ENCODE measurements at regions not wholly inside any gene's neighbourhood (a gene's known extent, or its start where the extent isn't known, plus 50 kb on each side); places are given as distances from the start of the nearest gene placed in this dataset.

- no peak for DNase-seq
These were observed 261.2 kb downstream of the BMP7 start for GRCh38 chr20:57004951-57005933.

DNA sequence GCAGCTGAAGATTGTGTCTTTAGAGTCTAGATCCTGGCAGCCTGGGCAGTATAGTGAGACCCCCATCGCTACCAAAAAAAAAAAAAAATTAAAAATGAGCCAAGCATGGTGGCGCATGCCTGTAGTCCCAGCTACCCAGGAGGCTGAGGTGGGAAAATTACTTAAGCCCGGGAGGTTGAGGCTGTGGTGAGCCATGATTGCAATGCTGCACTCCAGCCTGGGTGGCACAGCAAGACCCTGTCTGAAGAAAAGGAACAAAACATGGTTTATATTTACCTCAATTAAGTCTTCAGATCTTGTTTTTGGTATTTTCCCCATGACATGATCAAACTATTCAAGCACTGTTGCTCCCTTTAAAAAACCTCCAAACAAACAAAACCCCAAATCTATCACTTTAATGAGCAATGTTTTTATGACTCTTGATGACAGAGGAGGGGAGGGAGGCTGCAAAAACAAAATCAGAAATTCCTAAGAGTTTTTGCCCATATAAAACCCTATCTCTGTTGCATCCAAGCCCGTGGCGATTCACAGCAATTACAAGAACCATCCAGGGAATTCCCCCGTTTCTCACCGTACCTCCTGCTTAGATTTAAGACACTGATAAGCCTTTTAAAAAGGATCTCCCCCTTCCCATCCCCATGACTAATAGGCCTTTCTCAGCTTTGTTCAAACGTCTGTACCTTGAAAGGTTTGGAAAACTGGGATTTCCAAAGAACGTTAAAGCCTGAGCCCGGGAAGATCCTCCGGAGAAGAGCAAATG, 259.9 kb downstream of the BMP7 start:
- no peak for DNase-seq

GRCh38 chr20:57007171-57007540, 259.3 kb downstream of the BMP7 start:
- DNase-seq, result no peak

DNA sequence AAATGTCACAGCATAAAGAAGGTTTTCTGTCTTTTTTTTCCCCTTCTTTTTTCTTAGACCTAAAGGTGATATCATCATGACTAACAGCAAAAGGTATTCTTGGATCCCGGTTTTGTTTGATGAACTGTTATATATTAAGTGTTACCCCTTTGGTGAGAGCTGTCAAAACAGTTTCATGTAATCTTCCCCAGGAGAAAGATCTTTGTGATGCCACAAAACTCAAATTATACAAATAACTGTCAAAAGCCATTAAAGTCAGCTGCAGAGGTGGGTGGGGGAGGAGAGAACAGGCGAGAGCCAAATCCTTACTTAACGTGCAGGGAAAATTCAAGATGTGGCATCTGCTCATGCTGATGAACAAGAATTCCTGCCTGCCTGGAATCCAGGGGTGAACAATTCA, 258.2 kb downstream of the BMP7 start:
- DNase-seq, result no peak

GRCh38 chr20:57009355-57009754, 257.1 kb downstream of the BMP7 start:
- DNase-seq, result no peak

DNA sequence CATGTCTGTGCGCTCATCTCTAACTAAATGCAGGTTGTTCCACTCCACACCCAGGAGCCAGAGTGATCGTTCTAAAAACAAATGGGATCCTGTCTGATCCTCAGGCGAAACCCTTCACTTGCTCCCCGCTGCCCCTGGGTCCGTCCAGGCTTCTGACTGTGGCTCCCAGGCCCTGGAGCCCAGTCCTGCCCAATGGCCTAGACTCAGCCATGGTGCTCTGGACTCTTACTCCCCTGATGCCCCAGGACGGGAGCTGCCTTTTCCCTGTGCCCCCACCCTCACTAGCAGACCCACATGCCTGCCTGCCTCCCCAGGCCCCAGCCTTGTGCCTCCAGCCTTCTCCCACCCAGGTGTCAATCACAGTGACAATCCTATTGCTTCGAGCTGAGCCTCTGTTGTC, 256.7 kb downstream of the BMP7 start:
- no peak for DNase-seq

GRCh38 chr20:57012691-57013090, 253.8 kb downstream of the BMP7 start:
- no peak for DNase-seq

DNA sequence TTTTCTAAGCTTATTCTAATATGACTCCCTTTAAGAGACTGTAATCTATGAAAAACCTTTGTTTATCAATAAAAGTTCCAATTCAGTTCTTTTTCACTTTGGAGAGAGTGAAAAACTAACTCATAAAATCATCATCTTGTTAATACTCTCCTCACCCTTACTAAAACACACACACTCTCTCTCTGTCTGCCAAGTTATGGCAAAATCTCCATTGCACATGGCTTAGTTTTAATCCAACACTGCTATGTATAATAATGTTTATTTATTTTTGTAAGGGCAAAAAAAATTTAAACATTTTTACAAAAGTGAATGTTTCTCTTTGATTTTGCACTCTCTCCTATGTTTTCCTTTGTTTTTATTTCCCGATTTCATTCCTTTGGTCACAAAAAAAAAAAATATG, 253.2 kb downstream of the BMP7 start:
- DNase-seq, result no peak

DNA sequence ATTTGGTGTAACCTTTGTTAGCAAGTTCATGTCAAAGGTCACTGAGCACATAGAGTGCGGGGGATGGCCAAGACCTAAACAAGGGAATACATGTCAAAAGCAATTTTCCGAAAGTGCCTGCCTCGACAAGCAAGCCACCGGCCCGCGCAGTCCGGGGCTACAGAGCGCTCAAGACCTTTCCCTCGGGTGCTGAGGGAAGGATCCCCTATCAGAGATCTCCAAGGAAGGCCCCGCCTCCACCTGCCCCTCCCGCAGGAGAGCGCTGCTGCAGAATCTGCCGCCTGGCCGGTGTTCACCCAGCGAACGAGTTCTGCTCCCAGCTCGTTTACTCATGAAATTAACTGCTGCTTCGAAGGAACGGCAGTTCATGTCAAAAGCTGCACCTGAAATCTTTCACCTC, 252.7 kb downstream of the BMP7 start:
- DNase-seq, result no peak

GRCh38 chr20:57020364-57020763, 246.1 kb downstream of the BMP7 start:
- DNase-seq, result no peak

DNA sequence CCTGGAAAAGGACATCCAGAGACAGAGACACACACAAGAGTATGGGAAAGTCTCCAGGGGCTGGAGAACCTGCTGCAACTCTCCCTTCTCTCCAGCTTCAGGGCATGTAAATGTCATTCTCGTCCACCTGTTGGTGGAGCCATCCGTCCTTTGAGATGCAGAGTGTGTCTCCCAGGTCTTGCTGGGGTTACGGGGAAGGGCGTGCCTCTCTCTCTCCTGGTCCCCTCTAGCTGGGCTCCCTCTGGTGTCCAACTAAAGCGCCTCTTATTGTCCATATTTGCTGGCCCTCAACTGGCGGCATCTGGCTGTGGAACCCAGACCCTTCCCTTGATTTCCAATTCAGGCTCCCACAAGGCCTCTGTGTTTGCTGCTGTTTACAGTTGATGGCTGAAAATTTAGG, 244.1 kb downstream of the BMP7 start:
- no peak for DNase-seq

GRCh38 chr20:57023007-57023406, 243.4 kb downstream of the BMP7 start:
- no peak for DNase-seq

DNA sequence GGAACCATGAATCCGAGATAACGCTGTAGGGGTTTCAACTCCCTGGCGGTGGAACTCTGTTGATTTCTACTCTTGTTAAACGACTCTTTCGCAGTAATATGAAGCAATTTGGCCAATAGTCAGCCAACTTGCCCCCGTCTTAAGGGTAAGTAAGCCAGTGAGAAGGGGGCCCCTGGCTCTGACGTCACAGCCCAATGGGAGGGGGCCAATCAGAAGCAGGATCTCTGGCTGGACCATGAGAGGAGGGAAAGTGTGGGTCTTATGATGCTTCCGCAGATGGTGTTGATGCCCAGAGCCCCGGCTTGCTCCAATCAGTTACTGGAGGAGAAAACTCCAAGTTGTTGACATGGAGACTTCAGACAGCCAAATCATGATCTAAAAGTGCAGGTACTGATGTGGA, 242.4 kb downstream of the BMP7 start:
- DNase-seq, result no peak

DNA sequence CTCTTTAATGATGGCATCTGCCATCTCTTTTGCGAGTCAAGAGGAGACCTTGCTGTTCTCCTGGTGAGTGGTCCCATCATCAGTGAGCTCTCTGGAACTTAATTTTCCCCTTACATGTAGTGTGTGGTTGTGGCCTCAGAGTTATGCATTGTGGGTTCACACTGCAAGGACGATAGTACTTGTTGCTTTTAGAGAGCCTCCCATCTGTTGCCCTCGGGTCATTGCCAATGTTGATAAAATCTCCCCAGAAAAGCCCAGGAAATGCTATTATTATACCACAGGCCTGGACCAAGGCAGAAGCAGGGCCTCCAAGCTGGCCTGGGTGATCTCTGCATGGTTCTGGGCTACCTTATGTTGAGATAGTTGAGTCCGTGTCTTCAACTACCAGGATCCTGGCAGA, 241.6 kb downstream of the BMP7 start:
- no peak for DNase-seq

GRCh38 chr20:57025261-57025660, 241.2 kb downstream of the BMP7 start:
- DNase-seq, result no peak

DNA sequence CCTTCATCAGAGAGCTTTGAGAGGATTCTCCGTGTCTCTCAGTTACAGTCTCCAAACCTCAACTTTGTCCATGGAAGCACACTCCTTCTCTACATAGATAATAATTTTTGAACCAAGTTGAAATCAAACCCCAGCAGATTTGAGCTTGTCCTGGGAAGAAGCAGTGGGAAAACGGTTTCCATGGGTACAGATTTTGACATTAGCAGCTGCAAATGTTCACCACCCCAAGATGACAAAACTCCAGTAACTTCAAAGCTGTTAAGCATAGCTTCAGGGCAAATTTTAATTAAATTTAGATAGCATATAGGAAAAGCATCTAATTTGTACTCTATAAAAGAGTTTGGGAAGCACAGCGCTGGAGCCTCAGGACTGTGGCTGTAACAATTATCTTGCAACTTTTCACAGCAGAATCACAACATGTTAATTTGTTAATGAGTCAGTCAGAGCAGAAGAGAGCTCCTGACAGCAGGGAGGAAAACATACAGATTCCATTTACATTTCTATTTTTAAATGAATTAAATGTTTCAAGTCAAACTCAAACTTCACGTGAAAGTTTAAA, 240.7 kb downstream of the BMP7 start:
- no peak for DNase-seq

DNA sequence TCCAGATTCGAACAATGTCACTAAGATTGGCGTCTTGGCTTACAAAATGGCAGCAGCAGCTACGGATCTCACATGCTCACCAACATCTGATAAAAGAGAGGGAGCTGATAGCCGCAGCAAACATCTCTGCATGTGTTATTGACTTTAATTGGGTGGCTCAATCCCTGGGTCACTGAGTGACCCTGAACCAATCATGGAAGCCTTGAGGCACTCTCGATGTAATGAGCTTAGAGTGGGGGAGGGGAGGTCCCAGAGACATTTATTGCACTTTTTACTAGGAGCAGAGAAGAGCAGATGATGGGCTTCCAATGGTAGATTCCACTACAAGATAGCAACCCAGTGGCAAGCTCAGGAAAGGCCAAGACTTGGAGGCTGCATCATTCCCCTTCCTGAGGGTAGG, 238.7 kb downstream of the BMP7 start:
- DNase-seq, result no peak

DNA sequence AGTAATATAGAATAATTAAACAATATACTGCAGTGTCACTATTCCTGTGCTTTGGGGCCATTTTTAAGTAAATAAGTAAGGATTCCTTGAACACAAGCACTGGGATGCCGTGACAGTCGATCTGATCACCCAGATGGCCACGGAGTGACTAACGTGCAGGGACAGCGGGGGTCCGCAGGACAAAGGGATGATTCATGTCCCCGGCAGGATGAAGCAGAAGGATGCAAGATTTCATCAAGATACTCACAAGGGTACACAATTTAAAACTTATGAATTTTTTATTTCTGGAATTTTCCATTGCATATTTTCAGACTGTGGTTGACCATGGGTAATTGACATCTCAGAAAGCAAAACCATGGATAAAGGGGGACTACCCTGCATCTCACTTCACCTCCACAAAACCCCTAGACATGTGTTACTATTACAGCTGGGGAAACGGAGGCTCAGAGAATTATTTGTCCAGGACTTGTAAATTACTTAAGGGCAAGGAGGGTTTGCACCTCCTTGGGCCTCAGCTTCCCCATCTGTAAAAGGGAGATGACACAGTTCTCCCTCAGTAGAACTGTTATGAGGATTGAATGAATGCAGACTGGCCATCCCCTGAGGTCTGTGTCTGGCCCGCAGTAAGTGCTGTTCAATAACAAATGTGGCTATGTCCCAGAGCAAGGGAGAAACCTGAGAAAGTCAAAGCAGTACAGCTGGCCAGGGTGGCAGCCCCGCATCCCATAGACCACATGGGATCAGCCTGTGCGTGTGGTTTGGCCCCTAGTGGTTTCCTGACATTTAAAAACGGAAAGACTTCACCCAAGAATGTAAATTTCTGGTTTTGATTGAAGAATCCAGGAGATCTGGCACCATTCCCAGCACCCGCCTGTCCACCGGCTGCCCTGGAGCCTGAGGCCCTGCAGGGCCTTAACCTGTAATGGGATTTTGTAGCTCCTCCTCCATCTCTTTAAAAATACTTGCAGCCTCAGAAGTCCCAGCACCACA, 235.5 kb downstream of the BMP7 start:
- DNase-seq, result no peak

- DNase-seq, result no peak
These were observed 234.5 kb downstream of the BMP7 start for GRCh38 chr20:57031867-57032355.

GRCh38 chr20:57032847-57033246, 233.6 kb downstream of the BMP7 start:
- DNase-seq, result no peak

GRCh38 chr20:57034001-57034400, 232.4 kb downstream of the BMP7 start:
- DNase-seq, result no peak

DNA sequence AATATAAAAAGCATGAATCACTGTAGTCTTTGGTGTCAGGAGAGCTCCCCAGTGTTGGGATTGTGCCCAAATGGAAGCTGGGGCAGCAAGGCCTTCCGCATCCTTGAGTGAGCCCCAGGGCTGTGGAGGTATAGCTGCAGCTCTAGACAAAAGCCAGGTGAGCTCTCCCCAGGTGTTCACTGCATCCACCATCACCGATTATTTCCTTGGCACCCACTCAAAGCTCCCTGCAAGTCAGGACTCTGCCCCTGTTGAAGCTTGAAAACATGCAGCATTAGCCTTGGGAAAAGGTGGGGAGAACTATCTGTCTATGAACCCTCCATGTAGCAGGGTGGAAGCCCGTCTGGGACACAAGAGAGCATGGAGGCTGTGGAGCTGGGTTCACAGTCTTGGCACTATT, 228.8 kb downstream of the BMP7 start:
- DNase-seq, result no peak

All from activated CD8-positive, alpha-beta memory T cell treated with anti-CD3 and anti-CD28 coated beads, Interleukin-2, amount 50 U/mL, for 48 hours (primary cell).